ENCODE measurements at regions not wholly inside any gene's neighbourhood (a gene's known extent, or its start where the extent isn't known, plus 50 kb on each side); places are given as distances from the start of the nearest gene placed in this dataset.

DNA sequence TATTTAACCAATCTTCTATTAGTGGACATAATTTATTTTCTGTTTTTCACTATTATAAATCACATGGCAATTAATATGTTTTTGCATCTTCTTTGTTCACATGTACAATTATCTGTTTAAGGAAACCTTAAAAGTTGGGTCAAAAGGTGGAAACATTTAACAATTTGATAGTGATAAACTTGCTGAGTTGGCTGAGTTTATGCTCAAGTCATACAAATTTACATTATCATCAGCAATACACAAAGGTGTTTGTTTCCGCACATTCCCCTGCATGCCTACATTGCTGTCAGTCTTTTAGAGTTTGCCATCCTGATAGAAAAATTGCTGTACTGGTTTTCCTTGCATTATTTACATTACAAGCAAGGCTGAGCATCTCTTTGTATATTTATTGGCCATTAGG lies 139.5 kb downstream of the KCNRG start:
- TF ChIP-seq, protein P1, sequence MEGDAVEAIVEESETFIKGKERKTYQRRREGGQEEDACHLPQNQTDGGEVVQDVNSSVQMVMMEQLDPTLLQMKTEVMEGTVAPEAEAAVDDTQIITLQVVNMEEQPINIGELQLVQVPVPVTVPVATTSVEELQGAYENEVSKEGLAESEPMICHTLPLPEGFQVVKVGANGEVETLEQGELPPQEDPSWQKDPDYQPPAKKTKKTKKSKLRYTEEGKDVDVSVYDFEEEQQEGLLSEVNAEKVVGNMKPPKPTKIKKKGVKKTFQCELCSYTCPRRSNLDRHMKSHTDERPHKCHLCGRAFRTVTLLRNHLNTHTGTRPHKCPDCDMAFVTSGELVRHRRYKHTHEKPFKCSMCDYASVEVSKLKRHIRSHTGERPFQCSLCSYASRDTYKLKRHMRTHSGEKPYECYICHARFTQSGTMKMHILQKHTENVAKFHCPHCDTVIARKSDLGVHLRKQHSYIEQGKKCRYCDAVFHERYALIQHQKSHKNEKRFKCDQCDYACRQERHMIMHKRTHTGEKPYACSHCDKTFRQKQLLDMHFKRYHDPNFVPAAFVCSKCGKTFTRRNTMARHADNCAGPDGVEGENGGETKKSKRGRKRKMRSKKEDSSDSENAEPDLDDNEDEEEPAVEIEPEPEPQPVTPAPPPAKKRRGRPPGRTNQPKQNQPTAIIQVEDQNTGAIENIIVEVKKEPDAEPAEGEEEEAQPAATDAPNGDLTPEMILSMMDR (IDR thresholded peaks at IDR 0.05), result no peak
- no peak for TF ChIP-seq POLR2AphosphoS5 (IDR thresholded peaks at IDR 0.05; ENCODE audit: insufficient read depth in 1 of 2, low read depth in 1 of 2)

Data from vagina (tissue), 2 donors.